GM12878 (cell line): ENCODE measurements at regions not wholly inside any gene's neighbourhood (a gene's known extent, or its start where the extent isn't known, plus 50 kb on each side); places are given as distances from the start of the nearest gene placed in this dataset.

ENCODE experiments used
- ATAC-seq: fragments of 200-7000 bp; cut with Tn5 transposase; 3 replicates; pipeline ENCODE4 v1.9.1; 2020; ENCODE audit warnings: mild to moderate bottlenecking, moderate library complexity
- BruUV-seq: library from RNA; stranded (reverse); fragments of 400-500 nt; replicated peaks from 2 replicates; lab custom pipeline; 2021; lab: Mats Ljungman, UMichigan
- CTCF ChIA-PET: fragments of 300-600 bp; sonication (Branson Sonifier 250); formaldehyde crosslinking; extraction: SDS; loops from one replicate; lab custom pipeline; 2021; ENCODE audit warnings: inconsistent platforms; lab: Yijun Ruan, JAX
- POLR2A ChIA-PET: fragments of 350-600 bp; formaldehyde crosslinking; extraction: SDS; loops from one replicate; lab custom pipeline; 2021; ENCODE audit warnings: inconsistent platforms; lab: Charles Lee
- RAD21 ChIA-PET: fragments of 300-600 bp; sonication (Branson Sonifier 250); formaldehyde crosslinking; loops from one replicate; lab custom pipeline; 2023; ENCODE audit warnings: antibody characterized with exemption; ENCODE audit not compliant: unreplicated experiment; lab: Charles Lee
- SMC1A ChIA-PET: fragments of 300-600 bp; sonication (Branson Sonifier 250); formaldehyde crosslinking; loops from one replicate; lab custom pipeline; 2023; ENCODE audit not compliant: unreplicated experiment, uncharacterized antibody; lab: Charles Lee
- DNase-seq: peaks from one replicate; pipeline ENCODE4 v3.0.0-alpha.2; 2011; ENCODE audit warnings: low read depth, low spot score
- FAIRE-seq: peaks from 3 replicates; lab custom pipeline; 2011; peaks lifted over from hg19 to GRCh38; lab: Jason Lieb, UNC
- H2AFZ ChIP-seq: 2 replicates; pipeline ENCODE4 v1.6.0; 2011; ENCODE audit warnings: low read depth, low read length, control low read depth; ENCODE audit not compliant: control insufficient read depth
- H3K27ac ChIP-seq: 2 replicates; pipeline ENCODE4 v1.5.1; 2011; ENCODE audit warnings: control low read depth; ENCODE audit not compliant: control insufficient read depth, insufficient read depth
- H3K27me3 ChIP-seq, 2 experiments: replicated peaks in 1 of 2; 2 replicates each; pipeline versions ENCODE4 v1.6.0 to v1.6.1; 2011; ENCODE audit warnings: low read length in 1 of 2; ENCODE audit not compliant: control insufficient read depth in 2 of 2, insufficient read depth in 2 of 2
- H3K36me3 ChIP-seq, 2 experiments: 2 replicates each; pipeline ENCODE4 v1.5.1; 2011; ENCODE audit warnings: low read length in 1 of 2; ENCODE audit not compliant: control insufficient read depth in 2 of 2, insufficient read depth in 2 of 2
- H3K4me1 ChIP-seq: 2 replicates; pipeline ENCODE4 v1.6.1; 2011; ENCODE audit warnings: mild to moderate bottlenecking, low read length, moderate library complexity, mixed read lengths; ENCODE audit not compliant: control insufficient read depth, insufficient read depth
- H3K4me2 ChIP-seq: 2 replicates; pipeline ENCODE4 v1.6.0; 2011; ENCODE audit warnings: control low read depth; ENCODE audit not compliant: control insufficient read depth, insufficient read depth
- H3K4me3 ChIP-seq: fragments of 200-600 bp; sonication (generic); 2 replicates; pipeline ENCODE4 v1.5.1; 2016
- H3K79me2 ChIP-seq: 2 replicates; pipeline ENCODE4 v1.6.0; 2011; ENCODE audit warnings: low read length; ENCODE audit not compliant: control insufficient read depth, insufficient read depth
- H3K9ac ChIP-seq: 2 replicates; pipeline ENCODE4 v1.8.0; 2011; ENCODE audit warnings: low read length, control low read depth, mixed read lengths; ENCODE audit not compliant: control insufficient read depth, insufficient read depth
- H3K9me3 ChIP-seq: replicated peaks from 3 replicates; pipeline ENCODE4 v1.5.1; 2011; ENCODE audit warnings: mild to moderate bottlenecking, low read length; ENCODE audit not compliant: control insufficient read depth, insufficient read depth
- H4K20me1 ChIP-seq: 2 replicates; pipeline ENCODE4 v1.6.0; 2011; ENCODE audit not compliant: control insufficient read depth, insufficient read depth
- BCL11A ChIP-seq: IDR thresholded peaks from 2 replicates; pipeline ENCODE4 v1.6.1; 2011; ENCODE audit warnings: low read depth, low read length
- BCL3 ChIP-seq: IDR thresholded peaks from 2 replicates; pipeline ENCODE4 v1.6.1; 2011; ENCODE audit warnings: borderline replicate concordance, low read depth, mild to moderate bottlenecking, moderate library complexity, low read length; ENCODE audit not compliant: insufficient read depth, poor library complexity, severe bottlenecking
- CREB1 ChIP-seq: IDR thresholded peaks from 2 replicates; pipeline ENCODE4 v1.6.1; 2012; ENCODE audit warnings: low read depth, mild to moderate bottlenecking, inconsistent platforms
- ETV6 ChIP-seq, 2 experiments: fragments of 450-650 bp in 1 of 2; IDR thresholded peaks in 1 of 2; conservative IDR thresholded peaks in 1 of 2; 2 replicates each; pipeline ENCODE4 v1.6.1; 2014; ENCODE audit warnings: antibody characterized with exemption in 1 of 2, borderline replicate concordance in 1 of 2, low read depth in 1 of 2, mild to moderate bottlenecking in 1 of 2, moderate library complexity in 1 of 2
- FOXK2 ChIP-seq: fragments of 450-650 bp; IDR thresholded peaks from 2 replicates; pipeline ENCODE4 v1.6.1; 2017; ENCODE audit warnings: mild to moderate bottlenecking, moderate library complexity
- IRF3 ChIP-seq: fragments of 450-650 bp; IDR thresholded peaks from 2 replicates; pipeline ENCODE4 v1.6.1; 2014; ENCODE audit warnings: mild to moderate bottlenecking
- MEF2B ChIP-seq: fragments of 450-650 bp; IDR thresholded peaks from 2 replicates; pipeline ENCODE4 v1.6.1; 2018; ENCODE audit warnings: mild to moderate bottlenecking, moderate library complexity; ENCODE audit not compliant: partially characterized antibody, poor library complexity, severe bottlenecking
- MTA2 ChIP-seq: fragments of 450-650 bp; IDR thresholded peaks from 2 replicates; pipeline ENCODE4 v1.6.1; 2016; ENCODE audit warnings: low read depth, mild to moderate bottlenecking, moderate library complexity
- PAX8 ChIP-seq: fragments of 450-650 bp; IDR thresholded peaks from 2 replicates; pipeline ENCODE4 v1.6.1; 2017; ENCODE audit warnings: mild to moderate bottlenecking, moderate library complexity
- SIX5 ChIP-seq: IDR thresholded peaks from 2 replicates; pipeline ENCODE4 v1.6.1; 2011; ENCODE audit warnings: mild to moderate bottlenecking, low read depth, low read length, moderate library complexity; ENCODE audit not compliant: severe bottlenecking
- SMAD1 ChIP-seq: fragments of 450-650 bp; IDR thresholded peaks from 2 replicates; pipeline ENCODE4 v1.6.1; 2018; ENCODE audit warnings: mild to moderate bottlenecking, low read depth; ENCODE audit not compliant: partially characterized antibody
- WGBS: methylation state at CpG from one replicate; pipeline ENCODE4 v1.1.6; 2016; ENCODE audit warnings: low lambda C conversion rate; ENCODE audit not compliant: insufficient replicate concordance, insufficient coverage; ENCODE audit errors: missing lambda C conversion rate; 5-methylcytosine and 5-hydroxymethylcytosine counted together
- in situ Hi-C: fragments of 300-500 bp; cut with MboI; formaldehyde crosslinking; loops from 9 replicates; pipeline ENCODE4 v1.14.3; 2018; ENCODE audit warnings: mixed read lengths
- intact Hi-C: fragments of 100-400 bp; cut with micrococcal nuclease; formaldehyde crosslinking; loops from one replicate; pipeline ENCODE4 v1.14.2; 2022; ENCODE audit not compliant: unreplicated experiment

GRCh38 chr17:62882284-62882683 is 74.2 kb upstream of the MARCHF10 start:
- ATAC-seq (no peak), FAIRE-seq (no peak), DNase-seq (no peak)
- CTCF ChIA-PET = no interaction called here
- H3K4me1 ChIP-seq = no peaks in the 10 kb centered on the region
- no peaks in the 10 kb centered on the region for H3K36me3 ChIP-seq
- H3K4me2 ChIP-seq = no peak overlapping the region
- RAD21 ChIA-PET = no interaction called here
- no peak overlapping the region for H3K27ac ChIP-seq
- no peaks in the 10 kb centered on the region for H3K9me3 ChIP-seq
- intact Hi-C loops (no loop called here), in situ Hi-C loops (no loop called here)
- 22% methylated on average over 7 of the region's 7 CpGs for WGBS
- no peak overlapping the region for H2AFZ ChIP-seq
- H3K27me3 ChIP-seq = no peaks in the 10 kb centered on the region; a peak in 1 of 4 replicates
- TF ChIP-seq MTA2 (no peak), FOXK2 (no peak), CREB1 (no peak), PAX8 (no peak), BCL11A (no peak), ETV6 (conservative IDR thresholded peaks at IDR 0.05 in 1 of 2, IDR thresholded peaks at IDR 0.05 in 1 of 2; ENCODE audit: borderline replicate concordance in 1 of 2, low read depth in 1 of 2) (no peak), SMAD1 (no peak), MEF2B (no peak), SIX5 (no peak), IRF3 (no peak), BCL3 (no peak)
- H4K20me1 ChIP-seq = no peaks in the 10 kb centered on the region
- SMC1A ChIA-PET = no interaction called here
- POLR2A ChIA-PET = no interaction called here
- H3K9ac ChIP-seq = no peak overlapping the region
- BruUV-seq = no TSS peak
- no peaks in the 10 kb centered on the region for H3K79me2 ChIP-seq
- H3K4me3 ChIP-seq = no peak overlapping the region
